Mesenchymal stem cell (in vitro differentiated cells and primary cell): ENCODE measurements at regions not wholly inside any gene's neighbourhood (a gene's known extent, or its start where the extent isn't known, plus 50 kb on each side); places are given as distances from the start of the nearest gene placed in this dataset.

Experiments used
- DNase-seq: peaks from one replicate; pipeline ENCODE4 v3.0.0-alpha.2; 2013
- H2AFZ ChIP-seq: one replicate; pipeline ENCODE4 v1.6.1; 2013; ENCODE audit warnings: low read depth, mild to moderate bottlenecking, control low read depth, inconsistent platforms, low read length, moderate library complexity
- H2AK5ac ChIP-seq: 2 replicates; pipeline ENCODE4 v1.6.1; 2013; ENCODE audit warnings: low read length, moderate library complexity, mild to moderate bottlenecking, inconsistent platforms; ENCODE audit not compliant: severe bottlenecking
- H2BK120ac ChIP-seq: one replicate; pipeline ENCODE4 v1.6.1; 2013; ENCODE audit warnings: low read depth, mild to moderate bottlenecking, inconsistent platforms, low read length, moderate library complexity
- H2BK12ac ChIP-seq, 2 experiments: one replicate each; pipeline ENCODE4 v1.6.1; 2013; ENCODE audit warnings: inconsistent platforms in 2 of 2, low read length in 2 of 2, mild to moderate bottlenecking in 2 of 2, moderate library complexity in 2 of 2, control low read depth in 1 of 2
- H2BK15ac ChIP-seq: one replicate; pipeline ENCODE4 v1.6.1; 2013; ENCODE audit warnings: mild to moderate bottlenecking, low read depth, inconsistent platforms; ENCODE audit not compliant: poor library complexity, severe bottlenecking
- H2BK5ac ChIP-seq: 2 replicates; pipeline ENCODE4 v1.6.1; 2013; ENCODE audit warnings: low read depth, mild to moderate bottlenecking, low read length, control low read depth, inconsistent platforms; ENCODE audit not compliant: poor library complexity, severe bottlenecking
- H3K14ac ChIP-seq, 2 experiments: one replicate each; pipeline ENCODE4 v1.6.1; 2013; ENCODE audit warnings: inconsistent platforms in 2 of 2, low read length in 2 of 2, control low read depth in 1 of 2, mild to moderate bottlenecking in 1 of 2, moderate library complexity in 1 of 2
- H3K18ac ChIP-seq, 2 experiments: one replicate each; pipeline ENCODE4 v1.6.1; 2013; ENCODE audit warnings: inconsistent platforms in 2 of 2, low read length in 2 of 2, control low read depth in 1 of 2, low read depth in 1 of 2, mild to moderate bottlenecking in 1 of 2
- H3K23ac ChIP-seq, 2 experiments: one replicate each; pipeline ENCODE4 v1.6.1; 2013; ENCODE audit warnings: inconsistent platforms in 2 of 2, low read length in 2 of 2, mild to moderate bottlenecking in 2 of 2, moderate library complexity in 2 of 2, control low read depth in 1 of 2
- H3K27ac ChIP-seq: 2 replicates; pipeline ENCODE4 v1.5.1; 2013; ENCODE audit warnings: mild to moderate bottlenecking, moderate library complexity, low read length, control low read depth, inconsistent platforms; ENCODE audit not compliant: poor library complexity, severe bottlenecking
- H3K27me3 ChIP-seq, 2 experiments: 2 replicates each; pipeline versions ENCODE4 v1.6.1 to v1.7.0; 2013; ENCODE audit warnings: low read length in 2 of 2, mild to moderate bottlenecking in 2 of 2, moderate library complexity in 2 of 2, control low read depth in 1 of 2, inconsistent platforms in 1 of 2; ENCODE audit not compliant: control insufficient read depth in 1 of 2, insufficient read depth in 1 of 2
- H3K36me3 ChIP-seq, 2 experiments: 2 replicates each; pipeline versions ENCODE4 v1.6.1 to v1.7.0; 2013; ENCODE audit warnings: low read length in 2 of 2, control low read depth in 1 of 2, inconsistent platforms in 1 of 2, low read depth in 1 of 2, mild to moderate bottlenecking in 1 of 2; ENCODE audit not compliant: insufficient read depth in 2 of 2, control insufficient read depth in 1 of 2
- H3K4ac ChIP-seq, 2 experiments: one replicate each; pipeline ENCODE4 v1.6.1; 2013; ENCODE audit warnings: inconsistent platforms in 2 of 2, low read length in 2 of 2, mild to moderate bottlenecking in 2 of 2, moderate library complexity in 2 of 2, control low read depth in 1 of 2, low read depth in 1 of 2
- H3K4me1 ChIP-seq: 2 replicates; pipeline ENCODE4 v1.6.1; 2013; ENCODE audit warnings: low read depth, low read length, control low read depth; ENCODE audit not compliant: control insufficient read depth, insufficient read depth
- H3K4me2 ChIP-seq: 2 replicates; pipeline ENCODE4 v1.6.1; 2013; ENCODE audit warnings: low read length, mild to moderate bottlenecking, inconsistent platforms; ENCODE audit not compliant: poor library complexity, severe bottlenecking
- H3K4me3 ChIP-seq, 2 experiments: 2 replicates each; pipeline versions ENCODE4 v1.5.1 to v1.7.0; 2013; ENCODE audit warnings: low read length in 2 of 2, mild to moderate bottlenecking in 2 of 2, control low read depth in 1 of 2, low read depth in 1 of 2; ENCODE audit not compliant: insufficient read depth in 1 of 2
- H3K79me1 ChIP-seq: replicated peaks from 2 replicates; pipeline ENCODE4 v1.6.1; 2013; ENCODE audit warnings: mild to moderate bottlenecking, control low read depth, low read length, inconsistent platforms; ENCODE audit not compliant: poor library complexity, severe bottlenecking
- H3K9ac ChIP-seq: 2 replicates; pipeline ENCODE4 v1.7.0; 2013; ENCODE audit warnings: mild to moderate bottlenecking, low read length, moderate library complexity
- H3K9me3 ChIP-seq: 2 replicates; pipeline ENCODE4 v1.7.0; 2013; ENCODE audit warnings: mild to moderate bottlenecking, low read length; ENCODE audit not compliant: control insufficient read depth
- H4K8ac ChIP-seq: one replicate; pipeline ENCODE4 v1.6.1; 2013; ENCODE audit warnings: inconsistent platforms, mild to moderate bottlenecking, low read length, moderate library complexity
- H4K91ac ChIP-seq: one replicate; pipeline ENCODE4 v1.6.1; 2013; ENCODE audit warnings: mild to moderate bottlenecking, low read length, inconsistent platforms
- WGBS: methylation state at CpG from one replicate; pipeline ENCODE4 v1.1.7; 2013; ENCODE audit warnings: mixed read lengths; 5-methylcytosine and 5-hydroxymethylcytosine counted together

GRCh38 chr2:12502759-12503158 lies 214.0 kb upstream of the TRIB2 start:
- no peaks in the 10 kb centered on the region for H3K36me3 ChIP-seq
- H2BK12ac ChIP-seq: peak overlapping the region; percentile 51 to 60
- H3K4me1 ChIP-seq: peaks cover 3% of the 10 kb centered on the region
- H3K18ac ChIP-seq: peak overlapping the region; percentile 56 to 70
- no peak overlapping the region for H3K4ac ChIP-seq
- H3K9me3 ChIP-seq: no peaks in the 10 kb centered on the region
- H2AK5ac ChIP-seq: no peak overlapping the region
- H4K91ac ChIP-seq: no peak overlapping the region
- no peak overlapping the region for H3K14ac ChIP-seq
- H3K79me1 ChIP-seq: no peaks in the 10 kb centered on the region
- 93% methylated on average over 6 of the region's 6 CpGs for WGBS
- H3K9ac ChIP-seq: no peak overlapping the region
- no peak for DNase-seq
- H4K8ac ChIP-seq: no peak overlapping the region
- H3K23ac ChIP-seq: no peak overlapping the region
- H3K4me2 ChIP-seq: no peak overlapping the region
- H2BK5ac ChIP-seq: no peak overlapping the region
- no peak overlapping the region for H3K4me3 ChIP-seq
- no peak overlapping the region for H2BK15ac ChIP-seq
- H2BK120ac ChIP-seq: peak overlapping the region; percentile 59
- no peak overlapping the region for H2AFZ ChIP-seq
- no peak overlapping the region for H3K27ac ChIP-seq
- no peaks in the 10 kb centered on the region for H3K27me3 ChIP-seq

- Histone ChIP-seq H2BK15ac (no peak overlapping the region), H4K8ac (no peak overlapping the region), H3K4ac (no peak overlapping the region), H3K27ac (no peak overlapping the region), H2BK12ac (peak overlapping the region in 1 of 2 experiments; percentile 41), H3K18ac (peak overlapping the region in 1 of 2 experiments; percentile 46), H4K91ac (no peak overlapping the region), H2BK5ac (no peak overlapping the region), H2AK5ac (no peak overlapping the region), H3K79me1 (no peaks in the 10 kb centered on the region), H2AFZ (no peak overlapping the region), H3K23ac (no peak overlapping the region), H3K4me3 (no peak overlapping the region), H3K14ac (no peak overlapping the region), H3K4me1 (peaks cover 3% of the 10 kb centered on the region), H3K9ac (no peak overlapping the region), H3K4me2 (no peak overlapping the region), H3K9me3 (no peaks in the 10 kb centered on the region), H3K27me3 (no peaks in the 10 kb centered on the region), H3K36me3 (no peaks in the 10 kb centered on the region), H2BK120ac (no peak overlapping the region)
- DNase-seq: peak; percentile 31
- WGBS: 56% methylated on average over 4 of the region's 4 CpGs
These were observed 212.3 kb upstream of the TRIB2 start for GRCh38 chr2:12504443-12504842.

GRCh38 chr2:12506846-12507245 lies 209.9 kb upstream of the TRIB2 start:
- no peaks in the 10 kb centered on the region for H3K36me3 ChIP-seq
- no peaks in the 10 kb centered on the region for H3K79me1 ChIP-seq
- H2AFZ ChIP-seq: no peak overlapping the region
- no peak overlapping the region for H2BK120ac ChIP-seq
- no peaks in the 10 kb centered on the region for H3K27me3 ChIP-seq
- H3K23ac ChIP-seq: no peak overlapping the region
- no peak overlapping the region for H3K4me3 ChIP-seq
- no peak overlapping the region for H2AK5ac ChIP-seq
- H3K4ac ChIP-seq: no peak overlapping the region
- no peak for DNase-seq
- 85% methylated on average over 2 of the region's 2 CpGs for WGBS
- H2BK15ac ChIP-seq: no peak overlapping the region
- H3K18ac ChIP-seq: peak overlapping the region in 1 of 2 experiments; percentile 79
- H2BK12ac ChIP-seq: no peak overlapping the region
- no peak overlapping the region for H3K27ac ChIP-seq
- peaks cover 3% of the 10 kb centered on the region for H3K4me1 ChIP-seq
- no peak overlapping the region for H3K9ac ChIP-seq
- no peaks in the 10 kb centered on the region for H3K9me3 ChIP-seq
- H3K14ac ChIP-seq: no peak overlapping the region
- H3K4me2 ChIP-seq: no peak overlapping the region
- no peak overlapping the region for H4K91ac ChIP-seq
- H4K8ac ChIP-seq: no peak overlapping the region
- H2BK5ac ChIP-seq: no peak overlapping the region

- Histone ChIP-seq H4K91ac (no peak overlapping the region), H3K27me3 (no peaks in the 10 kb centered on the region), H3K9me3 (no peaks in the 10 kb centered on the region), H4K8ac (no peak overlapping the region), H2AFZ (no peak overlapping the region), H2BK15ac (no peak overlapping the region), H3K23ac (no peak overlapping the region), H3K14ac (no peak overlapping the region), H2AK5ac (no peak overlapping the region), H2BK120ac (no peak overlapping the region), H3K79me1 (no peaks in the 10 kb centered on the region), H3K4ac (no peak overlapping the region), H2BK12ac (no peak overlapping the region), H2BK5ac (no peak overlapping the region), H3K36me3 (no peaks in the 10 kb centered on the region), H3K4me1 (peaks cover 3% of the 10 kb centered on the region), H3K4me3 (no peak overlapping the region), H3K18ac (no peak overlapping the region), H3K4me2 (no peak overlapping the region), H3K27ac (no peak overlapping the region), H3K9ac (no peak overlapping the region)
- WGBS: 47% methylated on average over 6 of the region's 7 CpGs
- DNase-seq: peak; percentile 92
These were observed 209.4 kb upstream of the TRIB2 start for GRCh38 chr2:12507295-12507694.
